PC-3 (cell line): ENCODE measurements at regions not wholly inside any gene's neighbourhood (a gene's known extent, or its start where the extent isn't known, plus 50 kb on each side); places are given as distances from the start of the nearest gene placed in this dataset.

ENCODE experiments used
- ATAC-seq: fragments of 200-7000 bp; cut with Tn5 transposase; 2 replicates; pipeline ENCODE4 v1.9.1; 2020; ENCODE audit warnings: mild to moderate bottlenecking, moderate library complexity
- BruUV-seq: library from RNA; stranded (reverse); fragments of 400-500 nt; replicated peaks from 2 replicates; lab custom pipeline; 2021; lab: Mats Ljungman, UMichigan
- CTCF ChIA-PET: fragments of 300-600 bp; sonication (Branson Sonifier 250); formaldehyde crosslinking; loops from one replicate; lab custom pipeline; 2022; ENCODE audit warnings: antibody characterized with exemption; lab: Charles Lee
- POLR2A ChIA-PET: fragments of 300-600 bp; sonication (Branson Sonifier 250); formaldehyde crosslinking; loops from one replicate; lab custom pipeline; 2022; ENCODE audit warnings: antibody characterized with exemption; ENCODE audit not compliant: unreplicated experiment; lab: Charles Lee
- DNase-seq: peaks from one replicate; pipeline ENCODE4 v3.0.0-alpha.2; 2015
- H2AFZ ChIP-seq: fragments of 300-600 bp; sonication (generic); 2 replicates; pipeline ENCODE4 v1.6.0; 2016; ENCODE audit warnings: antibody characterized with exemption, low read length
- H3F3A ChIP-seq: fragments of 300-600 bp; sonication (generic); one replicate; pipeline ENCODE4 v1.6.0; 2017; ENCODE audit warnings: antibody characterized with exemption, low read length, control low read depth, mild to moderate bottlenecking; ENCODE audit not compliant: unreplicated experiment
- H3K27ac ChIP-seq: fragments of 300-600 bp; sonication (generic); 2 replicates; pipeline ENCODE4 v1.5.1; 2016; ENCODE audit warnings: mild to moderate bottlenecking, low read length
- H3K27me3 ChIP-seq: fragments of 300-600 bp; sonication (generic); 2 replicates; pipeline ENCODE4 v1.6.1; 2016; ENCODE audit warnings: low read length, mixed read lengths
- H3K36me3 ChIP-seq: fragments of 300-600 bp; sonication (generic); 2 replicates; pipeline ENCODE4 v1.6.1; 2016; ENCODE audit warnings: low read depth, mixed run types, low read length, mixed read lengths
- H3K4me1 ChIP-seq: fragments of 300-600 bp; sonication (generic); 2 replicates; pipeline ENCODE4 v1.5.1; 2016; ENCODE audit warnings: low read length; ENCODE audit not compliant: insufficient read depth
- H3K4me2 ChIP-seq: fragments of 300-600 bp; sonication (generic); 2 replicates; pipeline ENCODE4 v1.6.0; 2016; ENCODE audit warnings: low read length
- H3K4me3 ChIP-seq: fragments of 300-600 bp; sonication (generic); 2 replicates; pipeline ENCODE4 v1.5.1; 2016; ENCODE audit warnings: mild to moderate bottlenecking, low read length, mixed read lengths
- H3K79me2 ChIP-seq: fragments of 300-600 bp; sonication (generic); 2 replicates; pipeline ENCODE4 v1.6.1; 2017; ENCODE audit warnings: low read length, mixed read lengths
- H3K9ac ChIP-seq: fragments of 300-600 bp; sonication (generic); 2 replicates; pipeline ENCODE4 v1.6.0; 2016; ENCODE audit warnings: mild to moderate bottlenecking, low read length
- H3K9me2 ChIP-seq: fragments of 300-600 bp; sonication (generic); replicated peaks from 2 replicates; pipeline ENCODE4 v1.6.1; 2016; ENCODE audit warnings: mixed run types, low read length, mixed read lengths
- H3K9me3 ChIP-seq: fragments of 300-600 bp; sonication (generic); 2 replicates; pipeline ENCODE4 v1.6.1; 2016; ENCODE audit warnings: low read length, mixed read lengths
- H4K20me1 ChIP-seq: fragments of 300-600 bp; sonication (generic); 2 replicates; pipeline ENCODE4 v1.6.1; 2016; ENCODE audit warnings: low read length, mixed read lengths
- CTCF ChIP-seq: fragments of 300-600 bp; sonication (generic); conservative IDR thresholded peaks from 2 replicates; pipeline ENCODE4 v1.5.1; 2017; ENCODE audit warnings: antibody characterized with exemption, low read depth, mild to moderate bottlenecking, low read length
- EZH2 ChIP-seq: fragments of 300-600 bp; sonication (generic); IDR thresholded peaks from one replicate; pipeline ENCODE4 v1.6.1; 2017; ENCODE audit warnings: antibody characterized with exemption, mild to moderate bottlenecking, low read length; ENCODE audit not compliant: unreplicated experiment
- EZH2phosphoT487 ChIP-seq: fragments of 300-600 bp; sonication (generic); IDR thresholded peaks from 2 replicates; pipeline ENCODE4 v1.6.1; 2018; ENCODE audit warnings: mild to moderate bottlenecking, antibody characterized with exemption, low read length, borderline replicate concordance
- intact Hi-C: fragments of 100-400 bp; cut with micrococcal nuclease; formaldehyde crosslinking; loops from 2 replicates; pipeline ENCODE4 v1.9.0; 2023

- no peaks in the 10 kb centered on the region for H3K79me2 ChIP-seq
- ATAC-seq = no peak
- H4K20me1 ChIP-seq = no peaks in the 10 kb centered on the region
- H3K4me1 ChIP-seq = peaks cover 13% of the 10 kb centered on the region
- TF ChIP-seq CTCF (no peak), EZH2 (no peak), EZH2phosphoT487 (no peak)
- CTCF ChIA-PET = no interaction called here
- H3K4me2 ChIP-seq = no peak overlapping the region
- H3F3A ChIP-seq = no peaks in the 10 kb centered on the region
- DNase-seq = no peak
- no peaks in the 10 kb centered on the region for H3K36me3 ChIP-seq
- intact Hi-C loops = no loop called here
- no peak overlapping the region for H2AFZ ChIP-seq
- H3K4me3 ChIP-seq = no peak overlapping the region
- no peaks in the 10 kb centered on the region for H3K27me3 ChIP-seq
- no peak overlapping the region for H3K27ac ChIP-seq
- H3K9me2 ChIP-seq = no peaks in the 10 kb centered on the region
- BruUV-seq = no TSS peak
- POLR2A ChIA-PET = no interaction called here
- H3K9me3 ChIP-seq = no peaks in the 10 kb centered on the region
- no peak overlapping the region for H3K9ac ChIP-seq
Measured at GRCh38 chr9:111158363-111158762, 120.1 kb upstream of the LPAR1 start.

- H4K20me1 ChIP-seq = no peaks in the 10 kb centered on the region
- H3F3A ChIP-seq = no peaks in the 10 kb centered on the region
- ChIA-PET CTCF (no interaction called here), POLR2A (no interaction called here)
- no peak overlapping the region for H3K9ac ChIP-seq
- H3K9me3 ChIP-seq = no peaks in the 10 kb centered on the region
- no peaks in the 10 kb centered on the region for H3K4me1 ChIP-seq
- H3K9me2 ChIP-seq = no peaks in the 10 kb centered on the region
- TF ChIP-seq CTCF (no peak), EZH2phosphoT487 (no peak), EZH2 (no peak)
- H3K36me3 ChIP-seq = no peaks in the 10 kb centered on the region
- no peak overlapping the region for H3K4me2 ChIP-seq
- BruUV-seq = no TSS peak
- no peak overlapping the region for H3K4me3 ChIP-seq
- no peak overlapping the region for H2AFZ ChIP-seq
- H3K27ac ChIP-seq = no peak overlapping the region
- intact Hi-C loops = no loop called here
- no peak for ATAC-seq
- no peaks in the 10 kb centered on the region for H3K27me3 ChIP-seq
- no peak for DNase-seq
- H3K79me2 ChIP-seq = no peaks in the 10 kb centered on the region
Measured at GRCh38 chr9:111154081-111154562, 115.9 kb upstream of the LPAR1 start.

DNA sequence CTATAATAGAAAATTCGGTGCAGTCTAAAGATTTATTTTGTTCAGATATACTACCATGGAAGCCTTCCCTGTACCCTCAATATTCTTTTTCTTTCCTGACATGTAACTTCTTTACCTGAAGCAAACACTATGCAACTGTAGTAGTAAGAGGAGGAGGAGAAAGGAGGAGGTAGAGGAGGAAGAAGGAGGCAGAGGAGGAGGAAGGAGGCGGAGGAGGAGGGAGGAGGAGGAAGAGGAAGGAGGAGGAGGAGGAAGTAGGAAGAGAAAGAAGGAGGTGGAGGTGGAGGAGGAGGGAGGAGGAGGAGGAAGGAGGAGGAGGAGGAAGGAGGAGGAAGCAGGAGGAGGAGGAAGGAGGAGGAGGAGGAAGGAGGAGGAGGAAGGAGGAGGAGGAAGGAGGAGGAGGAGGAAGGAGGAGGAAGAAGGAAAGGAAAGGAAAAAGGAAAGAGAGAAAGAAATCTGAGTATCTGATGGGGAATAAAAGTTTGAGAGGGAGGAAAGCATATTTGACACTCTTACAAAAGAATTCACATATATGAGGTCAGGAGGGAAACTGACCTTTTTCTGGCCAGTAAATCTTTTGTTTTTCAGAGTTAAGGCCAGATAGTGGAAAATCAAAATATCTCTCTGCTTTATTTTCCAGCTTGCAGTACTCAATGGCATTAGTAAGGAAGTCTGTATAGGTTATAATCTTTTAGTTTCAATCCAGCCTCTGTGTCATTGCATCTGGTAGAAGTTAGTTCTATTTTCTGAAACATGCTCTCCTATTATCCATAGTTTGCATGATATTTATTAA lies 114.5 kb upstream of the LPAR1 start:
- H3K79me2 ChIP-seq = no peaks in the 10 kb centered on the region
- H3F3A ChIP-seq = no peaks in the 10 kb centered on the region
- intact Hi-C loops = no loop called here
- ATAC-seq = no peak
- no peaks in the 10 kb centered on the region for H3K27me3 ChIP-seq
- DNase-seq = no peak
- H3K4me1 ChIP-seq = no peaks in the 10 kb centered on the region
- no peak overlapping the region for H3K4me3 ChIP-seq
- H3K9ac ChIP-seq = no peak overlapping the region
- no peak overlapping the region for H2AFZ ChIP-seq
- no peaks in the 10 kb centered on the region for H3K9me3 ChIP-seq
- no peaks in the 10 kb centered on the region for H3K36me3 ChIP-seq
- no TSS peak for BruUV-seq
- CTCF ChIA-PET = no interaction called here
- H4K20me1 ChIP-seq = no peaks in the 10 kb centered on the region
- H3K27ac ChIP-seq = no peak overlapping the region
- H3K4me2 ChIP-seq = no peak overlapping the region
- TF ChIP-seq EZH2 (no peak), EZH2phosphoT487 (no peak), CTCF (no peak)
- no peaks in the 10 kb centered on the region for H3K9me2 ChIP-seq
- POLR2A ChIA-PET = no interaction called here
